ENCODE measurements at regions not wholly inside any gene's neighbourhood (a gene's known extent, or its start where the extent isn't known, plus 50 kb on each side); places are given as distances from the start of the nearest gene placed in this dataset.

- H3K4me1 ChIP-seq: no peaks in the 10 kb centered on the region
- H3K4me3 ChIP-seq (ENCODE audit: low read depth, low read length): no peak overlapping the region
- no peak overlapping the region for H3K27ac Mint-ChIP-seq (ENCODE audit: unreplicated experiment)
- no peaks in the 10 kb centered on the region for H3K9me3 Mint-ChIP-seq (ENCODE audit: unreplicated experiment)
- H3K36me3 ChIP-seq (ENCODE audit: control insufficient read depth, insufficient read depth, low read length): no peaks in the 10 kb centered on the region
- no peaks in the 10 kb centered on the region for H3K4me1 Mint-ChIP-seq (ENCODE audit: low read depth, unreplicated experiment)
- no peaks in the 10 kb centered on the region for H3K27me3 Mint-ChIP-seq (ENCODE audit: insufficient read depth, unreplicated experiment)
- H3K4me3 Mint-ChIP-seq (ENCODE audit: unreplicated experiment): no peak overlapping the region
- no TSS peak for BruUV-seq (replicated peaks)
- intact Hi-C loops (cut with micrococcal nuclease; ENCODE audit: unreplicated experiment): no loop called here
- H3K27me3 ChIP-seq (replicated peaks; ENCODE audit: control insufficient read depth, insufficient read depth, low read length): no peaks in the 10 kb centered on the region
- TF ChIP-seq CTCF (IDR thresholded peaks at IDR 0.05; ENCODE audit: insufficient read depth in 1 of 2, low read depth in 1 of 2, low read length in 1 of 2, severe bottlenecking in 1 of 2, unreplicated experiment in 1 of 2): no peak
- CTCF ChIA-PET: no interaction called here
- no peaks in the 10 kb centered on the region for H3K36me3 Mint-ChIP-seq (ENCODE audit: insufficient read depth, unreplicated experiment)
- no peak for DNase-seq
- 0 out of 2 replicates have a peak, but pooled peaks cover 4% of the 10 kb centered on the region for H3K9me3 ChIP-seq
- POLR2A ChIA-PET: no interaction called here
These were observed 163.6 kb upstream of the COL8A1 start for GRCh38 chr3:99474776-99475175.

GRCh38 chr3:99473321-99473751 lies 165.1 kb upstream of the COL8A1 start:
- no peaks in the 10 kb centered on the region for H3K36me3 ChIP-seq (ENCODE audit: control insufficient read depth, insufficient read depth, low read length)
- H3K27me3 ChIP-seq (replicated peaks; ENCODE audit: control insufficient read depth, insufficient read depth, low read length): no peaks in the 10 kb centered on the region
- Mint-ChIP-seq H3K4me3 (ENCODE audit: unreplicated experiment) (no peak overlapping the region), H3K36me3 (ENCODE audit: insufficient read depth, unreplicated experiment) (no peaks in the 10 kb centered on the region), H3K9me3 (ENCODE audit: unreplicated experiment) (no peaks in the 10 kb centered on the region), H3K27me3 (ENCODE audit: insufficient read depth, unreplicated experiment) (no peaks in the 10 kb centered on the region), H3K27ac (ENCODE audit: unreplicated experiment) (no peak overlapping the region), H3K4me1 (ENCODE audit: low read depth, unreplicated experiment) (no peaks in the 10 kb centered on the region)
- no peak for DNase-seq
- BruUV-seq (replicated peaks): no TSS peak
- intact Hi-C loops (cut with micrococcal nuclease; ENCODE audit: unreplicated experiment): no loop called here
- H3K9me3 ChIP-seq: 0 out of 2 replicates have a peak, but pooled peaks cover 4% of the 10 kb centered on the region
- POLR2A ChIA-PET: no interaction called here
- H3K4me1 ChIP-seq: no peaks in the 10 kb centered on the region
- H3K4me3 ChIP-seq (ENCODE audit: low read depth, low read length): no peak overlapping the region
- TF ChIP-seq CTCF (IDR thresholded peaks at IDR 0.05; ENCODE audit: insufficient read depth in 1 of 2, low read depth in 1 of 2, low read length in 1 of 2, severe bottlenecking in 1 of 2, unreplicated experiment in 1 of 2): no peak
- CTCF ChIA-PET: no interaction called here

- Mint-ChIP-seq H3K4me1 (ENCODE audit: low read depth, unreplicated experiment) (no peaks in the 10 kb centered on the region), H3K27ac (ENCODE audit: unreplicated experiment) (no peak overlapping the region), H3K4me3 (ENCODE audit: unreplicated experiment) (no peak overlapping the region), H3K9me3 (ENCODE audit: unreplicated experiment) (no peaks in the 10 kb centered on the region), H3K27me3 (ENCODE audit: insufficient read depth, unreplicated experiment) (no peaks in the 10 kb centered on the region), H3K36me3 (ENCODE audit: insufficient read depth, unreplicated experiment) (no peaks in the 10 kb centered on the region)
- POLR2A ChIA-PET: no interaction called here
- BruUV-seq (replicated peaks): no TSS peak
- no peaks in the 10 kb centered on the region for H3K9me3 ChIP-seq
- H3K4me3 ChIP-seq (ENCODE audit: low read depth, low read length): no peak overlapping the region
- CTCF ChIA-PET: no interaction called here
- no peaks in the 10 kb centered on the region for H3K4me1 ChIP-seq
- no peak for DNase-seq
- H3K36me3 ChIP-seq (ENCODE audit: control insufficient read depth, insufficient read depth, low read length): no peaks in the 10 kb centered on the region
- H3K27me3 ChIP-seq (replicated peaks; ENCODE audit: control insufficient read depth, insufficient read depth, low read length): no peaks in the 10 kb centered on the region
- TF ChIP-seq CTCF (IDR thresholded peaks at IDR 0.05; ENCODE audit: insufficient read depth in 1 of 2, low read depth in 1 of 2, low read length in 1 of 2, severe bottlenecking in 1 of 2, unreplicated experiment in 1 of 2): no peak
- intact Hi-C loops (cut with micrococcal nuclease; ENCODE audit: unreplicated experiment): no loop called here
These were observed 166.0 kb upstream of the COL8A1 start for GRCh38 chr3:99472385-99472784.

All from Caco-2 (cell line).